ENCODE measurements at regions not wholly inside any gene's neighbourhood (a gene's known extent, or its start where the extent isn't known, plus 50 kb on each side); places are given as distances from the start of the nearest gene placed in this dataset.

DNA sequence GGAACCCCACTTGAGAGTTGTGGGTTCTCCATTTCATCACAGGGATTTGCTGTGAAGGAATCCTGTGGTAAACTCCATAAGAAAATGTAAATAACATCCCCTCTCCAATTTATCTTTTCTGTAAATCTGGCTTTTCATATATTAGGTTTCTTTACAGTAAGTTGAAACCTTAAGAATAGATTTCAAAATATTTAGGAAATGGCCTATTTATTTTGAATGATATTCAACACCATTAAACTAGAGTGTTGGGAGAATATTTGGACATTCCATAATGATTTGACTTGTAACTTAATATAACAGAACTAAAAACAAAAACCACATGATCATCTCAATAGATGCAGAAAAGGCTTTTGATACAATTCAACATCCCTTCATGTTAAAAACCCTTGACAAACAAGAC, 197.3 kb upstream of the PGRMC2 start:
- H2BK15ac ChIP-seq (ENCODE audit: low read length): no peak overlapping the region
- no peak for DNase-seq (ENCODE audit: low spot score)
- H3K9ac ChIP-seq (ENCODE audit: low read depth, low read length, poor library complexity): no peak overlapping the region
- H2BK120ac ChIP-seq (ENCODE audit: low read depth, low read length): no peak overlapping the region
- H3K4me2 ChIP-seq (ENCODE audit: insufficient read depth, low read length, poor library complexity, severe bottlenecking): no peak overlapping the region
- H3K18ac ChIP-seq (ENCODE audit: low read length): no peak overlapping the region
- H3K4ac ChIP-seq (ENCODE audit: low read length): no peak overlapping the region
- H2BK5ac ChIP-seq (ENCODE audit: low read length): no peak overlapping the region
- no peak overlapping the region for H4K91ac ChIP-seq (ENCODE audit: low read depth, low read length, poor library complexity)
- no peak overlapping the region for H3K27ac ChIP-seq (replicated peaks; ENCODE audit: low read length)
- peaks cover 1 to 3% of the 10 kb centered on the region in 2 donors for H3K4me1 ChIP-seq (ENCODE audit: control insufficient read depth in 2 of 2, insufficient read depth in 1 of 2, low read depth in 1 of 2, low read length in 2 of 2)
- H2AFZ ChIP-seq (ENCODE audit: low read length): no peak overlapping the region
- H3K79me1 ChIP-seq (ENCODE audit: low read depth, low read length): no peaks in the 10 kb centered on the region
- no peak overlapping the region for H2BK12ac ChIP-seq (ENCODE audit: low read length)
- H2AK5ac ChIP-seq (ENCODE audit: low read depth, low read length): no peak overlapping the region
- no peak overlapping the region for H3K14ac ChIP-seq (ENCODE audit: low read length)
- no peaks in the 10 kb centered on the region for H3K27me3 ChIP-seq (ENCODE audit: control insufficient read depth in 3 of 3, insufficient read depth in 3 of 3, low read depth in 1 of 3, low read length in 3 of 3)
- H4K8ac ChIP-seq (ENCODE audit: low read depth, low read length): no peak overlapping the region
- H3K4me3 ChIP-seq (ENCODE audit: low read length in 2 of 2): no peak overlapping the region
- H3K23ac ChIP-seq (ENCODE audit: low read depth, low read length, poor library complexity): no peak overlapping the region
- no peaks in the 10 kb centered on the region for H3K9me3 ChIP-seq (replicated peaks in 1 of 2; ENCODE audit: control insufficient read depth in 2 of 2, insufficient read depth in 1 of 2, low read depth in 1 of 2, low read length in 2 of 2)
- no peaks in the 10 kb centered on the region for H3K36me3 ChIP-seq (replicated peaks in 1 of 2; ENCODE audit: control insufficient read depth in 2 of 2, insufficient read depth in 2 of 2, low read length in 2 of 2)

DNA sequence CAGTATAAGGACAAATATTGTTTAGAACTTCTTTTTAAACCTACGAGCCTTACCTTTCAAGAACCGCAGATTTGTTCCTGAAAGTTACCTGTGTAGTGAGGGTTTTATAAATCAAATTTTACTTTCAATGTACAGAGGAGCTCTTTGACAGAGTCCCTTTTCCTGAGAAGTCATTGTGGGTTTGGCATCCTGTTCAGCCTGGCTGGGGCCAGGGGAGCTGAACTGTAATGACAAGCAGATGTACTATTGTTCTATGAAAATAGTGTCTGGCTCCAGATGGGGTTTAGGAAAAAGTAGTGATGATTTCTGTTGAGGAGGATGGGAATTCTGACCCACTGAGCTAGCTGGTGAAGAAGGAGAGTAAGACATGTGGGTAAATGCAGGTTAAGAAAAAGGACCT, 196.2 kb upstream of the PGRMC2 start:
- H2BK120ac ChIP-seq (ENCODE audit: low read depth, low read length): no peak overlapping the region
- H3K27ac ChIP-seq (replicated peaks; ENCODE audit: low read length): no peak overlapping the region
- no peak overlapping the region for H3K4me3 ChIP-seq (ENCODE audit: low read length in 2 of 2)
- no peaks in the 10 kb centered on the region for H3K9me3 ChIP-seq (replicated peaks in 1 of 2; ENCODE audit: control insufficient read depth in 2 of 2, insufficient read depth in 1 of 2, low read depth in 1 of 2, low read length in 2 of 2)
- no peaks in the 10 kb centered on the region for H3K79me1 ChIP-seq (ENCODE audit: low read depth, low read length)
- H2BK15ac ChIP-seq (ENCODE audit: low read length): no peak overlapping the region
- WGBS, 2 donors (ENCODE audit: extremely low coverage in 2 of 2, insufficient read length in 2 of 2, insufficient replicate concordance in 1 of 2): no CpG with 5 or more reads among the region's 2 CpGs
- H2AK5ac ChIP-seq (ENCODE audit: low read depth, low read length): no peak overlapping the region
- no peak overlapping the region for H3K18ac ChIP-seq (ENCODE audit: low read length)
- no peak overlapping the region for H4K8ac ChIP-seq (ENCODE audit: low read depth, low read length)
- no peak overlapping the region for H4K91ac ChIP-seq (ENCODE audit: low read depth, low read length, poor library complexity)
- H3K4me1 ChIP-seq (ENCODE audit: control insufficient read depth in 2 of 2, insufficient read depth in 1 of 2, low read depth in 1 of 2, low read length in 2 of 2): peaks cover 1 to 3% of the 10 kb centered on the region in 2 donors
- no peak overlapping the region for H3K4me2 ChIP-seq (ENCODE audit: insufficient read depth, low read length, poor library complexity, severe bottlenecking)
- no peaks in the 10 kb centered on the region for H3K36me3 ChIP-seq (replicated peaks in 1 of 2; ENCODE audit: control insufficient read depth in 2 of 2, insufficient read depth in 2 of 2, low read length in 2 of 2)
- DNase-seq (ENCODE audit: low spot score): no peak
- H3K9ac ChIP-seq (ENCODE audit: low read depth, low read length, poor library complexity): no peak overlapping the region
- no peak overlapping the region for H2BK5ac ChIP-seq (ENCODE audit: low read length)
- no peak overlapping the region for H3K14ac ChIP-seq (ENCODE audit: low read length)
- H3K4ac ChIP-seq (ENCODE audit: low read length): no peak overlapping the region
- H2BK12ac ChIP-seq (ENCODE audit: low read length): no peak overlapping the region
- H3K27me3 ChIP-seq (ENCODE audit: control insufficient read depth in 3 of 3, insufficient read depth in 3 of 3, low read depth in 1 of 3, low read length in 3 of 3): no peaks in the 10 kb centered on the region
- H3K23ac ChIP-seq (ENCODE audit: low read depth, low read length, poor library complexity): no peak overlapping the region
- no peak overlapping the region for H2AFZ ChIP-seq (ENCODE audit: low read length)

DNA sequence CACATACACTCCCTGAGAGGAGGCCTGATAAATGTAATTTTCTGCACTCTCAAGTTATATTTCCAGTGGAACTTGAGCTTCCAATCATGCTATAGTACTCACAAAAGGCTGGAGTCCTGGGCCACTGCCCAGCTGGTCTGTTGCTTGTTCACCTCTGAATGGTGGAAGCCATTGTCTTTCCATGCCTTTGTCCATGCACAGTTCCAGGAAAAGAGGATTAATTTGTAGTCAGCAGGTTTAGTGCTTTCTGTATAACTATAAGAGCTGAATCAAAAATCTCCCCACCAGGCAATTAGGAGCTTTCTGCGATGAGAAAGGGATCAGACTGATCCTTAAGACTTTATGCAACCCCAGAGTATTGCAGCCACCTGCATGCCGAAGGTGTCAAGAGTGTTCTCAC, 195.4 kb upstream of the PGRMC2 start:
- Histone ChIP-seq H4K91ac (ENCODE audit: low read depth, low read length, poor library complexity) (no peak overlapping the region), H2BK5ac (ENCODE audit: low read length) (no peak overlapping the region), H3K4me3 (ENCODE audit: low read length in 2 of 2) (no peak overlapping the region), H2AFZ (ENCODE audit: low read length) (no peak overlapping the region), H2BK12ac (ENCODE audit: low read length) (no peak overlapping the region), H3K4me2 (ENCODE audit: insufficient read depth, low read length, poor library complexity, severe bottlenecking) (no peak overlapping the region), H3K27me3 (ENCODE audit: control insufficient read depth in 3 of 3, insufficient read depth in 3 of 3, low read depth in 1 of 3, low read length in 3 of 3) (no peaks in the 10 kb centered on the region), H3K4me1 (ENCODE audit: control insufficient read depth in 2 of 2, insufficient read depth in 1 of 2, low read depth in 1 of 2, low read length in 2 of 2) (peaks cover 1 to 3% of the 10 kb centered on the region in 2 donors), H4K8ac (ENCODE audit: low read depth, low read length) (no peak overlapping the region), H3K9me3 (replicated peaks in 1 of 2; ENCODE audit: control insufficient read depth in 2 of 2, insufficient read depth in 1 of 2, low read depth in 1 of 2, low read length in 2 of 2) (no peaks in the 10 kb centered on the region), H3K27ac (replicated peaks; ENCODE audit: low read length) (no peak overlapping the region), H3K9ac (ENCODE audit: low read depth, low read length, poor library complexity) (no peak overlapping the region), H3K36me3 (replicated peaks in 1 of 2; ENCODE audit: control insufficient read depth in 2 of 2, insufficient read depth in 2 of 2, low read length in 2 of 2) (no peaks in the 10 kb centered on the region), H3K4ac (ENCODE audit: low read length) (no peak overlapping the region), H3K23ac (ENCODE audit: low read depth, low read length, poor library complexity) (no peak overlapping the region), H2BK120ac (ENCODE audit: low read depth, low read length) (no peak overlapping the region), H3K14ac (ENCODE audit: low read length) (no peak overlapping the region), H2BK15ac (ENCODE audit: low read length) (no peak overlapping the region), H3K79me1 (ENCODE audit: low read depth, low read length) (no peaks in the 10 kb centered on the region), H3K18ac (ENCODE audit: low read length) (no peak overlapping the region), H2AK5ac (ENCODE audit: low read depth, low read length) (no peak overlapping the region)
- WGBS, 2 donors (ENCODE audit: extremely low coverage in 2 of 2, insufficient read length in 2 of 2, insufficient replicate concordance in 1 of 2): no CpG with 5 or more reads among the region's 2 CpGs
- DNase-seq (ENCODE audit: low spot score): no peak

DNA sequence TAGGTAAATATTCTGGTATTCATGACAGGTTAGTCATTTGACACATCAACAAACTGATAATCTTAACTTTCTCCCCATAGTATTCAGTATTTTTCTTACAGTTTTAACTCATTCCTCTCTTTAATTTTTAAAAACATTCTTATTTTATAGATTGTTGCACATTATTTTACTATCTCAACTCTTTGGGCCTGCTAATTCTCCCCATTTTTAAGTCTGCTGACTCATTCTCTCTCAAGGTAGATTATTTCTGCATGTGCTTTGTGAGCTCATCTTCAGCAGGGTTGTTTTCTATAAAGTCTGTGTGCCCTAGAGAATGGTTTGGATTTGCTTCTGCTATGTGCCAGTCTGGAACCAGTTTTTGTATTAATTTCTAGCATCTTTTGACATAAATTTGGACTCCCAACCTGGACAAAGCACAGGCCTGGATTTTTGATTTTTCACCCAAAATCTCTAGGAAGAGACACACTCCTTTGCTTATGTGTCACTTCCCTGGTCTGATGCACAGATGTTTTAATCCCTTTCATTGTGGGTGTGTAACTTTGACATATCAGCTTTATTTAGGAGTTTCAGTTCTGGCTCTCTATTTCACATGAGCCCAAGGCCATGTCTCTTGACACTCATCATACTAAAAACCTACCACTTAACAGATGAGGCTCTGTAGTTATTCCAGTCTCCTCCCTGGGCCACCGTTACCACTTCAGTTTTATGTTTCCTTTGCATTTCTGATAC, 194.3 kb upstream of the PGRMC2 start:
- Histone ChIP-seq H3K23ac (ENCODE audit: low read depth, low read length, poor library complexity) (no peak overlapping the region), H3K4me2 (ENCODE audit: insufficient read depth, low read length, poor library complexity, severe bottlenecking) (no peak overlapping the region), H2AK5ac (ENCODE audit: low read depth, low read length) (no peak overlapping the region), H4K8ac (ENCODE audit: low read depth, low read length) (no peak overlapping the region), H3K4me3 (ENCODE audit: low read length in 2 of 2) (no peak overlapping the region), H3K14ac (ENCODE audit: low read length) (no peak overlapping the region), H2BK120ac (ENCODE audit: low read depth, low read length) (no peak overlapping the region), H2AFZ (ENCODE audit: low read length) (no peak overlapping the region), H3K18ac (ENCODE audit: low read length) (no peak overlapping the region), H3K27me3 (ENCODE audit: control insufficient read depth in 3 of 3, insufficient read depth in 3 of 3, low read depth in 1 of 3, low read length in 3 of 3) (no peaks in the 10 kb centered on the region), H2BK12ac (ENCODE audit: low read length) (no peak overlapping the region), H3K4ac (ENCODE audit: low read length) (no peak overlapping the region), H3K9ac (ENCODE audit: low read depth, low read length, poor library complexity) (no peak overlapping the region), H2BK5ac (ENCODE audit: low read length) (no peak overlapping the region), H3K36me3 (replicated peaks in 1 of 2; ENCODE audit: control insufficient read depth in 2 of 2, insufficient read depth in 2 of 2, low read length in 2 of 2) (no peaks in the 10 kb centered on the region), H3K79me1 (ENCODE audit: low read depth, low read length) (no peaks in the 10 kb centered on the region), H3K9me3 (replicated peaks in 1 of 2; ENCODE audit: control insufficient read depth in 2 of 2, insufficient read depth in 1 of 2, low read depth in 1 of 2, low read length in 2 of 2) (no peaks in the 10 kb centered on the region), H3K27ac (replicated peaks; ENCODE audit: low read length) (no peak overlapping the region), H3K4me1 (ENCODE audit: control insufficient read depth in 2 of 2, insufficient read depth in 1 of 2, low read depth in 1 of 2, low read length in 2 of 2) (peaks cover 1 to 3% of the 10 kb centered on the region in 2 donors), H2BK15ac (ENCODE audit: low read length) (no peak overlapping the region), H4K91ac (ENCODE audit: low read depth, low read length, poor library complexity) (no peak overlapping the region)
- WGBS, 2 donors (ENCODE audit: extremely low coverage in 2 of 2, insufficient read length in 2 of 2, insufficient replicate concordance in 1 of 2): no CpG with 5 or more reads among the region's 1 CpG
- DNase-seq (ENCODE audit: low spot score): no peak

Measured in neuronal stem cell (in vitro differentiated cells).